Smooth muscle cell (in vitro differentiated cells): ENCODE measurements at regions not wholly inside any gene's neighbourhood (a gene's known extent, or its start where the extent isn't known, plus 50 kb on each side); places are given as distances from the start of the nearest gene placed in this dataset.

Experiments used
- DNase-seq: peaks from one replicate; lab custom pipeline; 2025; ENCODE audit not compliant: unreplicated experiment; lab: John Stamatoyannopoulos, UW
- H2AFZ ChIP-seq: fragments of 200-600 bp; sonication (generic); 2 replicates; pipeline ENCODE4 v1.6.0; 2016; ENCODE audit warnings: antibody characterized with exemption, low read depth, mild to moderate bottlenecking
- H3F3A ChIP-seq: fragments of 200-600 bp; sonication (generic); 2 replicates; pipeline ENCODE4 v1.6.0; 2017; ENCODE audit warnings: antibody characterized with exemption, low read depth
- H3K27ac ChIP-seq: fragments of 200-600 bp; sonication (generic); 2 replicates; pipeline ENCODE4 v1.5.1; 2016; ENCODE audit warnings: low read depth, mild to moderate bottlenecking
- H3K27me3 ChIP-seq: fragments of 200-600 bp; sonication (generic); 2 replicates; pipeline ENCODE4 v1.6.1; 2016; ENCODE audit warnings: low read depth, mild to moderate bottlenecking
- H3K36me3 ChIP-seq: fragments of 200-600 bp; sonication (generic); 2 replicates; pipeline ENCODE4 v1.5.1; 2016; ENCODE audit warnings: low read depth
- H3K4me1 ChIP-seq: fragments of 200-600 bp; sonication (generic); 2 replicates; pipeline ENCODE4 v1.5.1; 2016; ENCODE audit warnings: low read depth
- H3K4me2 ChIP-seq: fragments of 200-600 bp; sonication (generic); 2 replicates; pipeline ENCODE4 v1.6.0; 2016; ENCODE audit warnings: mild to moderate bottlenecking
- H3K4me3 ChIP-seq: fragments of 200-600 bp; sonication (generic); 2 replicates; pipeline ENCODE4 v1.5.1; 2016; ENCODE audit warnings: mild to moderate bottlenecking
- H3K79me2 ChIP-seq: fragments of 200-600 bp; sonication (generic); 2 replicates; pipeline ENCODE4 v1.6.0; 2016; ENCODE audit warnings: low read depth, mild to moderate bottlenecking
- H3K9ac ChIP-seq: fragments of 200-600 bp; sonication (generic); 2 replicates; pipeline ENCODE4 v1.6.0; 2016; ENCODE audit warnings: low read depth
- H3K9me3 ChIP-seq: fragments of 200-600 bp; sonication (generic); replicated peaks from 2 replicates; pipeline ENCODE4 v1.5.1; 2016; ENCODE audit warnings: low read depth
- H4K20me1 ChIP-seq: fragments of 200-600 bp; sonication (generic); 2 replicates; pipeline ENCODE4 v1.6.0; 2016; ENCODE audit warnings: low read depth
- WGBS: methylation state at CpG from one replicate; pipeline ENCODE4 v1.1.7; 2016; ENCODE audit warnings: low lambda C conversion rate; 5-methylcytosine and 5-hydroxymethylcytosine counted together
- TF ChIP-seq, protein P1 (sequence below): fragments of 200-600 bp; sonication (generic); IDR thresholded peaks from 2 replicates; pipeline ENCODE4 v1.5.1; 2017; ENCODE audit warnings: borderline replicate concordance, mild to moderate bottlenecking, antibody characterized with exemption; ENCODE audit not compliant: insufficient read depth, poor library complexity, severe bottlenecking

DNA sequence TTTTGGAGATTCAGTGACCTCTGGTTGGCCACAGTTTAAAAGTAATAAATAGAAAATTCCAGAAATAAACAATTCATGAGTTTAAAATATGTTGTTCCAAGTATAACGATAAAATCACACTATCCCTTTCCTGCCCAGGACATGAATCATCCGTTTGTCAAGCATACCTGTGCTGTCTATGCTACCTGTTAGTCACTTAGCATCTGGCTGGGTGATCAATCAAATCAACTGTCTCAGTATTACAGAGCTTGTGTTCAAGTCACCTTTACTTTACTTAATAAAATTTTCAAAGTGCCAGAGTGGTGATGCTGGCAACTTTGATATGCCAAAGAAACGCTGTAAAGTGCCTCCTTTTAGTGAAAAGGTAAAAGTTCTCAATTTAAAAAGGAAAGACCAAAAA lies 979.5 kb upstream of the NDST4 start:
- no peak overlapping the region for H3K27ac ChIP-seq
- TF ChIP-seq, protein P1, sequence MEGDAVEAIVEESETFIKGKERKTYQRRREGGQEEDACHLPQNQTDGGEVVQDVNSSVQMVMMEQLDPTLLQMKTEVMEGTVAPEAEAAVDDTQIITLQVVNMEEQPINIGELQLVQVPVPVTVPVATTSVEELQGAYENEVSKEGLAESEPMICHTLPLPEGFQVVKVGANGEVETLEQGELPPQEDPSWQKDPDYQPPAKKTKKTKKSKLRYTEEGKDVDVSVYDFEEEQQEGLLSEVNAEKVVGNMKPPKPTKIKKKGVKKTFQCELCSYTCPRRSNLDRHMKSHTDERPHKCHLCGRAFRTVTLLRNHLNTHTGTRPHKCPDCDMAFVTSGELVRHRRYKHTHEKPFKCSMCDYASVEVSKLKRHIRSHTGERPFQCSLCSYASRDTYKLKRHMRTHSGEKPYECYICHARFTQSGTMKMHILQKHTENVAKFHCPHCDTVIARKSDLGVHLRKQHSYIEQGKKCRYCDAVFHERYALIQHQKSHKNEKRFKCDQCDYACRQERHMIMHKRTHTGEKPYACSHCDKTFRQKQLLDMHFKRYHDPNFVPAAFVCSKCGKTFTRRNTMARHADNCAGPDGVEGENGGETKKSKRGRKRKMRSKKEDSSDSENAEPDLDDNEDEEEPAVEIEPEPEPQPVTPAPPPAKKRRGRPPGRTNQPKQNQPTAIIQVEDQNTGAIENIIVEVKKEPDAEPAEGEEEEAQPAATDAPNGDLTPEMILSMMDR = no peak
- DNase-seq = no peak
- no peak overlapping the region for H3K4me2 ChIP-seq
- H3K36me3 ChIP-seq = no peaks in the 10 kb centered on the region
- H3K4me1 ChIP-seq = no peaks in the 10 kb centered on the region
- H3K9ac ChIP-seq = no peak overlapping the region
- H4K20me1 ChIP-seq = no peaks in the 10 kb centered on the region
- no peak overlapping the region for H2AFZ ChIP-seq
- H3K79me2 ChIP-seq = no peaks in the 10 kb centered on the region
- no peak overlapping the region for H3K4me3 ChIP-seq
- no peaks in the 10 kb centered on the region for H3F3A ChIP-seq
- no peaks in the 10 kb centered on the region for H3K27me3 ChIP-seq
- peaks cover 5% of the 10 kb centered on the region for H3K9me3 ChIP-seq
- 78% methylated on average over 3 of the region's 3 CpGs for WGBS

DNA sequence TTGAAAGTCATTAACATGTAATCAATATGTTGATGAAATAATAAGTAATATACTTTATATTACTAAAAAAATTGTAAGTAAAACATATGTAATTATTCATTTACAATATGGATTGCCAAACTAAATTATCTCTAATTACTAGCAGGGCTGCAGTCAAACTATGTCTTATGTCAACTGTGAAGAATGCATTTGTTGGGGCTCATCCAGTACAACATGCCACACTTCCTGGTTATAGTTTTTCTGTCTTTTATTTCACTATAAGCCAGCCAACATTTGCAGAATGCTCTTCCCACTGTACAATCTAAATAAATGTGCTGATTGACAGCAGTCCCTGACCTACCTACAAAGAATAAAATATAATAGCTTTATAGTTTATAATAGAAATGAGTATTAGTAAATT lies 975.4 kb upstream of the NDST4 start:
- no peak overlapping the region for H3K27ac ChIP-seq

DNA sequence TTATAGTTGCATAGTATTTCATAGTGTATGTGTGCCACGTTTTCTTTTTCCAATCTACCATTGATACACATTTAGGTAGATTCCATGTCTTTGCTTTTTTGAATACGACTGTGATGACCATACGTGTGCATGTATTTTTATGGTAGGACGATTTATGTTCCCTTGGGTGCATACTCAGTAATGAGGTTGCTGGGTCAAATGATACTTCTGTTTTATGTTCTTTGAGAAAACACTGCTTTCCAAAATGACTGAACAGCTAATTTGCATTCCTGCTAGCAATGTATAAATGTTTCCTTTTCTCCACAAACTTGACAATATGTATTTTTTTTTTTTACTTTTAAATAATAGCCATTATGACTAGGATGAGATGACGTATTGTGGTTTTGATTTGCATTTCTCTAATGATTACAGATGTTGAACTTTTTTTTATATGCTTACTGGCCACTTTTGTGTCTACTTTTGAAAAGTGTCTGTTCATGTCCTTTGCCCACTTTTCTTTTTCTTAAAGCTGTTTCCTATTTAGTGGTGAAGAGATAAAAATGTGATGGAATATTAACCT lies 969.5 kb upstream of the NDST4 start:
- Histone ChIP-seq H3K9me3 (no peaks in the 10 kb centered on the region), H3F3A (no peaks in the 10 kb centered on the region), H3K27ac (no peak overlapping the region), H3K4me3 (no peak overlapping the region), H3K36me3 (no peaks in the 10 kb centered on the region), H3K4me1 (no peaks in the 10 kb centered on the region), H3K27me3 (no peaks in the 10 kb centered on the region), H4K20me1 (no peaks in the 10 kb centered on the region), H3K79me2 (no peaks in the 10 kb centered on the region), H3K4me2 (no peak overlapping the region), H2AFZ (no peak overlapping the region), H3K9ac (no peak overlapping the region)
- no peak for DNase-seq
- WGBS = 88% methylated on average over 5 of the region's 5 CpGs
- TF ChIP-seq, protein P1 = no peak

More for the DNA sequence above, 975.4 kb upstream of the NDST4 start:
- no peak overlapping the region for H3K9ac ChIP-seq
- no peaks in the 10 kb centered on the region for H3K9me3 ChIP-seq
- no peaks in the 10 kb centered on the region for H3K27me3 ChIP-seq
- no peaks in the 10 kb centered on the region for H3K4me1 ChIP-seq
- H3F3A ChIP-seq = no peaks in the 10 kb centered on the region
- H4K20me1 ChIP-seq = no peaks in the 10 kb centered on the region
- no peaks in the 10 kb centered on the region for H3K79me2 ChIP-seq
- DNase-seq = no peak
- H3K4me2 ChIP-seq = peak overlapping the region; percentile 30
- no peaks in the 10 kb centered on the region for H3K36me3 ChIP-seq
- H3K4me3 ChIP-seq = no peak overlapping the region
- TF ChIP-seq, protein P1 = no peak
- no peak overlapping the region for H2AFZ ChIP-seq

DNA sequence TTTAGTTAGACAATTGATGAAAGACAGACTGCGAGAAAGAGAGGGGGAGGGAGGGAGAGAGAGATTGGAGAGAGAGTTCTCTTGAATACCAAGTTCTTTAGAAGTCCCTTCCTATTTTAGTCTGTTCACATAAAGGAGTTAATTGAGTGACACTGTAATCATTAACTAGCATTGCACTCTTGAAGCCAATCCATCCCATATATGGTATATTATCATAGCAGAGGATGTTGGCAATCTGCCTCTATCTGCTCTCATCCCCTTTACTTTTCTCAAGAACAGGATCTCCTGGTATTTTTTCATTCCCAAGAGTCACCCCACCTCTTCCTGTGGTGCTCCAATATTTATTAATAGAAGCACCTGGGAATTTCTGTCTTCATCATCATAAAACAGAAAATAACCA lies 959.6 kb upstream of the NDST4 start:
- Histone ChIP-seq H3F3A (no peaks in the 10 kb centered on the region), H3K27ac (no peak overlapping the region), H3K9me3 (no peaks in the 10 kb centered on the region), H3K36me3 (no peaks in the 10 kb centered on the region), H3K79me2 (no peaks in the 10 kb centered on the region), H3K4me1 (no peaks in the 10 kb centered on the region), H2AFZ (no peak overlapping the region), H3K9ac (no peak overlapping the region), H3K4me3 (no peak overlapping the region), H3K4me2 (no peak overlapping the region), H3K27me3 (no peaks in the 10 kb centered on the region), H4K20me1 (no peaks in the 10 kb centered on the region)
- no peak for DNase-seq
- 82% methylated on average over 1 of the region's 1 CpG for WGBS
- TF ChIP-seq, protein P1 = no peak
